ENCODE measurements at regions not wholly inside any gene's neighbourhood (a gene's known extent, or its start where the extent isn't known, plus 50 kb on each side); places are given as distances from the start of the nearest gene placed in this dataset.

GRCh38 chr15:70160803-70161565 lies 63.3 kb upstream of the TLE3 start:
- Histone ChIP-seq H3K27ac (ENCODE audit: low read depth in 2 of 2, low read length in 1 of 2) (no peak overlapping the region), H3K27me3 (ENCODE audit: control insufficient read depth in 1 of 2, insufficient read depth in 2 of 2, low read length in 2 of 2) (no peaks in the 10 kb centered on the region), H3K9me3 (ENCODE audit: control insufficient read depth in 2 of 2, insufficient read depth in 1 of 2, low read depth in 1 of 2, low read length in 1 of 2) (no peaks in the 10 kb centered on the region), H3K4me3 (ENCODE audit: low read depth in 1 of 2, low read length in 2 of 2) (no peak overlapping the region), H3K4me1 (ENCODE audit: control insufficient read depth in 2 of 2, insufficient read depth in 2 of 2, low read length in 1 of 2) (peaks cover 0 to 5% of the 10 kb centered on the region in 2 donors), H3K36me3 (ENCODE audit: control insufficient read depth in 2 of 2, insufficient read depth in 2 of 2, low read length in 1 of 2) (no peaks in the 10 kb centered on the region)
- 73 to 75% methylated on average over 19 of the region's 19 CpGs for WGBS, 2 donors

- Histone ChIP-seq H3K4me3 (ENCODE audit: low read depth in 1 of 2, low read length in 2 of 2) (no peak overlapping the region), H3K9me3 (ENCODE audit: control insufficient read depth in 2 of 2, insufficient read depth in 1 of 2, low read depth in 1 of 2, low read length in 1 of 2) (no peaks in the 10 kb centered on the region), H3K27ac (ENCODE audit: low read depth in 2 of 2, low read length in 1 of 2) (no peak overlapping the region), H3K36me3 (ENCODE audit: control insufficient read depth in 2 of 2, insufficient read depth in 2 of 2, low read length in 1 of 2) (no peaks in the 10 kb centered on the region), H3K27me3 (ENCODE audit: control insufficient read depth in 1 of 2, insufficient read depth in 2 of 2, low read length in 2 of 2) (no peaks in the 10 kb centered on the region), H3K4me1 (ENCODE audit: control insufficient read depth in 2 of 2, insufficient read depth in 2 of 2, low read length in 1 of 2) (peaks cover 0 to 5% of the 10 kb centered on the region in 2 donors)
- WGBS, 2 donors, result 41 to 65% methylated on average over 1 of the region's 1 CpG
These were observed 62.5 kb upstream of the TLE3 start for GRCh38 chr15:70160267-70160666.

DNA sequence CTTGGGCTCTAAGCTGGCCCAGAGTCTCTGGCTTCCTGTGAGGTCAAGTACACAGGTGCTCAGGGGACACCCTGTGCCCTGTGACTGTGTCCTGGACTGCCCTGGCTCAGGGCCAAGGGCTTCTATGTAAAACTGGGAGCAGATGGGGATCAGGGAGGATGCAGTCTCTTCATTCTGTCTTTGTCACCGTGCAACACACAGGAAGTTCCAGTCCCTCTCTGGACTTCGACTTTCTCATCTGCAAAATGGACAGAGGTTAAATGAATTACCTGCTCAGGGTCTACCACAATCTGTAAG lies 61.9 kb upstream of the TLE3 start:
- Histone ChIP-seq H3K4me1 (ENCODE audit: control insufficient read depth in 2 of 2, insufficient read depth in 2 of 2, low read length in 1 of 2) (peaks cover under 1 to 5% of the 10 kb centered on the region in 2 donors), H3K9me3 (ENCODE audit: control insufficient read depth in 2 of 2, insufficient read depth in 1 of 2, low read depth in 1 of 2, low read length in 1 of 2) (no peaks in the 10 kb centered on the region), H3K4me3 (ENCODE audit: low read depth in 1 of 2, low read length in 2 of 2) (no peak overlapping the region), H3K36me3 (ENCODE audit: control insufficient read depth in 2 of 2, insufficient read depth in 2 of 2, low read length in 1 of 2) (no peaks in the 10 kb centered on the region), H3K27ac (ENCODE audit: low read depth in 2 of 2, low read length in 1 of 2) (no peak overlapping the region), H3K27me3 (ENCODE audit: control insufficient read depth in 1 of 2, insufficient read depth in 2 of 2, low read length in 2 of 2) (no peaks in the 10 kb centered on the region)
- WGBS, 2 donors, result 65 to 82% methylated on average over 2 of the region's 2 CpGs

DNA sequence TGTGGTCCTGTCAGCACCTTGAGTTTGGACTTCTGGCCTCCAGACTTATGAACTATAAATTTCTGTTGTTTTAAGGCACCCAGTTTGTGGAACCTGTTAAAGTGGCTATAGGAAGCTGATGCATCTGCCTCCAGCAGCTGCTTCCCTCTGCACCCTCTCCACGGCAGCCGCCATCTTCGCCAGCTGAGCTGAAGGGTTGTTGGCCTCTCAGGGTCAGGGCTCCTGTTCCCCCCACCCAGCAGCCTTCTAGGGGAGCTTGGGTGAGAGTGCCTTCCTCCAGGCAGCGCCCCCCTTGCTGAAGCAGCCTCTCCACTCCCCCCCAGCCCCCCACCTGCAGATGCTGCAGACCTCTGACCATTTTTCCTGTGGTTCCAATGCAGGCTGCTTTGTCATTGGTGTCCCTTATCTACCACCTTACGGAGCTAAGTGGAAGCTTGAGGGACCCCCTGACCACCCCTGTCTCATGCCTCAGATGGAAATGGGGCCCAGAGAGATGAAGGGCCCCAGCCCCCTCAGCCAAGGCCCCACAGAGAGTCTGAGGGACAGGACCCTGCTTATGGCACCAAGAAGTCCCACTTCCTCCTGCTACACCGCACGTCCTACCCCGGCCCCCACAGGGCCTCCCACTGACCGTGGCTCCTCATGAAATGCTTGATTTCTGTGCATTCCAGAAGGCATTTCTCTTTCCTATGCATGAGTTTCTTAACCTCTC lies 61.4 kb upstream of the TLE3 start:
- no peak overlapping the region for H3K27ac ChIP-seq (ENCODE audit: low read depth in 2 of 2, low read length in 1 of 2)
- peaks cover 3 to 5% of the 10 kb centered on the region in 2 donors for H3K4me1 ChIP-seq (ENCODE audit: control insufficient read depth in 2 of 2, insufficient read depth in 2 of 2, low read length in 1 of 2)
- 84 to 85% methylated on average over 8 to 9 of the region's 9 CpGs for WGBS, 2 donors
- no peaks in the 10 kb centered on the region for H3K27me3 ChIP-seq (ENCODE audit: control insufficient read depth in 1 of 2, insufficient read depth in 2 of 2, low read length in 2 of 2)
- no peaks in the 10 kb centered on the region for H3K36me3 ChIP-seq (ENCODE audit: control insufficient read depth in 2 of 2, insufficient read depth in 2 of 2, low read length in 1 of 2)
- no peak overlapping the region for H3K4me3 ChIP-seq (ENCODE audit: low read depth in 1 of 2, low read length in 2 of 2)
- no peaks in the 10 kb centered on the region for H3K9me3 ChIP-seq (ENCODE audit: control insufficient read depth in 2 of 2, insufficient read depth in 1 of 2, low read depth in 1 of 2, low read length in 1 of 2)

- Histone ChIP-seq H3K27ac (ENCODE audit: low read depth in 2 of 2, low read length in 1 of 2) (no peak overlapping the region), H3K36me3 (ENCODE audit: control insufficient read depth in 2 of 2, insufficient read depth in 2 of 2, low read length in 1 of 2) (no peaks in the 10 kb centered on the region), H3K4me3 (ENCODE audit: low read depth in 1 of 2, low read length in 2 of 2) (no peak overlapping the region), H3K4me1 (ENCODE audit: control insufficient read depth in 2 of 2, insufficient read depth in 2 of 2, low read length in 1 of 2) (peaks cover 3 to 5% of the 10 kb centered on the region in 2 donors), H3K9me3 (ENCODE audit: control insufficient read depth in 2 of 2, insufficient read depth in 1 of 2, low read depth in 1 of 2, low read length in 1 of 2) (no peaks in the 10 kb centered on the region), H3K27me3 (ENCODE audit: control insufficient read depth in 1 of 2, insufficient read depth in 2 of 2, low read length in 2 of 2) (no peaks in the 10 kb centered on the region)
- 97% methylated on average over 9 of the region's 9 CpGs for WGBS, 2 donors
These were observed 60.7 kb upstream of the TLE3 start for GRCh38 chr15:70158309-70159000.

- no peaks in the 10 kb centered on the region for H3K27me3 ChIP-seq (ENCODE audit: control insufficient read depth in 1 of 2, insufficient read depth in 2 of 2, low read length in 2 of 2)
- H3K4me3 ChIP-seq (ENCODE audit: low read depth in 1 of 2, low read length in 2 of 2), result no peak overlapping the region
- WGBS, 2 donors, result 41% methylated on average over 17 of the region's 17 CpGs
- no peak overlapping the region for H3K27ac ChIP-seq (ENCODE audit: low read depth in 2 of 2, low read length in 1 of 2)
- no peaks in the 10 kb centered on the region for H3K36me3 ChIP-seq (ENCODE audit: control insufficient read depth in 2 of 2, insufficient read depth in 2 of 2, low read length in 1 of 2)
- peaks cover 5 to 6% of the 10 kb centered on the region in 2 donors for H3K4me1 ChIP-seq (ENCODE audit: control insufficient read depth in 2 of 2, insufficient read depth in 2 of 2, low read length in 1 of 2)
- H3K9me3 ChIP-seq (ENCODE audit: control insufficient read depth in 2 of 2, insufficient read depth in 1 of 2, low read depth in 1 of 2, low read length in 1 of 2), result no peaks in the 10 kb centered on the region
These were observed 59.1 kb upstream of the TLE3 start for GRCh38 chr15:70156671-70157271.

DNA sequence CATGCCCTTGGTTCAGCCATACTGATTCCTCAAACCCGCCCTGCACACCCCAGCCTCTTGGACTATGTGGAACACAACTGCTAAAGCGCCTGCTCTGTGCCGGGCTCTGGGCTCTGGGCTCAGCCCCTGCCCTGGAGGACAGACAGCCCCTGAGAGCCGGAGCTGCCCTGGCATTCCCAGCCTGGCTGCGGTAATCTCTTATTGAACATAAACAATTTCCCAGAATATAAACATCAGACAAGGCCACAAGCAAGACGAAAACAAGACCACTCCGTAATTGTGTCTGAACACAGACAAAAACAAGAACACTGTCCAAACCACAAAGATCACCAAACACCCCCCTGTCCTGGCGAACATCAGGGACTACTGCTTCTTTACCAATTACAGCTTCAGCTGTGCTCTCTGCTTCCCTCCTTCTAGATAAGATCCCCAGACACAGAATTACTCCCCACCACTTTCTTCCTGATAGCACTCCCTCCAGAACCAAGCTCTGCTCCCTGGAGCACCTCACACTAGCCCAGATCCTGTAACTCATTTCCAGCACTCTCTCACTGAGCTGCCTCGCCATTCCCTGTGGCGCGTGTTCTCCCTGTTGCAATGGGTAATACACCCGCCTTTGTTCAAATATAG lies 57.1 kb upstream of the TLE3 start:
- H3K9me3 ChIP-seq (ENCODE audit: control insufficient read depth in 2 of 2, insufficient read depth in 1 of 2, low read depth in 1 of 2, low read length in 1 of 2), result no peaks in the 10 kb centered on the region
- H3K4me1 ChIP-seq (ENCODE audit: control insufficient read depth in 2 of 2, insufficient read depth in 2 of 2, low read length in 1 of 2), result peaks cover 5 to 6% of the 10 kb centered on the region in 2 donors
- no peaks in the 10 kb centered on the region for H3K36me3 ChIP-seq (ENCODE audit: control insufficient read depth in 2 of 2, insufficient read depth in 2 of 2, low read length in 1 of 2)
- no peaks in the 10 kb centered on the region for H3K27me3 ChIP-seq (ENCODE audit: control insufficient read depth in 1 of 2, insufficient read depth in 2 of 2, low read length in 2 of 2)
- 82% methylated on average over 12 of the region's 12 CpGs for WGBS, 2 donors
- H3K4me3 ChIP-seq (ENCODE audit: low read depth in 1 of 2, low read length in 2 of 2), result no peak overlapping the region
- H3K27ac ChIP-seq (ENCODE audit: low read depth in 2 of 2, low read length in 1 of 2), result no peak overlapping the region

- no peaks in the 10 kb centered on the region for H3K27me3 ChIP-seq (ENCODE audit: control insufficient read depth in 1 of 2, insufficient read depth in 2 of 2, low read length in 2 of 2)
- H3K4me3 ChIP-seq (ENCODE audit: low read depth in 1 of 2, low read length in 2 of 2), result no peak overlapping the region
- no peaks in the 10 kb centered on the region for H3K9me3 ChIP-seq (ENCODE audit: control insufficient read depth in 2 of 2, insufficient read depth in 1 of 2, low read depth in 1 of 2, low read length in 1 of 2)
- WGBS, 2 donors, result 72 to 73% methylated on average over 27 of the region's 27 CpGs
- H3K4me1 ChIP-seq (ENCODE audit: control insufficient read depth in 2 of 2, insufficient read depth in 2 of 2, low read length in 1 of 2), result peaks cover 5 to 6% of the 10 kb centered on the region in 2 donors
- H3K27ac ChIP-seq (ENCODE audit: low read depth in 2 of 2, low read length in 1 of 2), result no peak overlapping the region
- no peaks in the 10 kb centered on the region for H3K36me3 ChIP-seq (ENCODE audit: control insufficient read depth in 2 of 2, insufficient read depth in 2 of 2, low read length in 1 of 2)
These were observed 56.4 kb upstream of the TLE3 start for GRCh38 chr15:70153921-70154717.

GRCh38 chr15:70152070-70152480 lies 54.4 kb upstream of the TLE3 start:
- 41 to 51% methylated on average over 3 of the region's 3 CpGs for WGBS, 2 donors

More at GRCh38 chr15:70152070-70152480, 54.4 kb upstream of the TLE3 start:
- no peaks in the 10 kb centered on the region for H3K9me3 ChIP-seq (ENCODE audit: control insufficient read depth in 2 of 2, insufficient read depth in 1 of 2, low read depth in 1 of 2, low read length in 1 of 2)
- no peaks in the 10 kb centered on the region for H3K36me3 ChIP-seq (ENCODE audit: control insufficient read depth in 2 of 2, insufficient read depth in 2 of 2, low read length in 1 of 2)
- H3K4me1 ChIP-seq (ENCODE audit: control insufficient read depth in 2 of 2, insufficient read depth in 2 of 2, low read length in 1 of 2), result peaks cover 5 to 6% of the 10 kb centered on the region in 2 donors
- H3K27ac ChIP-seq (ENCODE audit: low read depth in 2 of 2, low read length in 1 of 2), result no peak overlapping the region
- no peak overlapping the region for H3K4me3 ChIP-seq (ENCODE audit: low read depth in 1 of 2, low read length in 2 of 2)
- H3K27me3 ChIP-seq (ENCODE audit: control insufficient read depth in 1 of 2, insufficient read depth in 2 of 2, low read length in 2 of 2), result no peaks in the 10 kb centered on the region

All from esophagus (tissue), 2 donors.